Mesodermal cell (in vitro differentiated cells): ENCODE measurements at regions not wholly inside any gene's neighbourhood (a gene's known extent, or its start where the extent isn't known, plus 50 kb on each side); places are given as distances from the start of the nearest gene placed in this dataset.

Experiments
- H3K27ac ChIP-seq: 2 replicates; pipeline ENCODE4 v1.7.0; 2013; ENCODE audit warnings: mild to moderate bottlenecking, low read depth, low read length, moderate library complexity; ENCODE audit not compliant: severe bottlenecking
- H3K36me3 ChIP-seq: 2 replicates; pipeline ENCODE4 v1.7.1; 2013; ENCODE audit warnings: mild to moderate bottlenecking, low read length, moderate library complexity; ENCODE audit not compliant: control insufficient read depth, insufficient read depth
- H3K4me1 ChIP-seq: one replicate; pipeline ENCODE4 v1.7.1; 2013; ENCODE audit warnings: mild to moderate bottlenecking, low read length; ENCODE audit not compliant: insufficient read depth, control insufficient read depth, poor library complexity, severe bottlenecking
- H3K4me3 ChIP-seq: 2 replicates; pipeline ENCODE4 v1.7.0; 2013; ENCODE audit warnings: low read length, control low read depth, mild to moderate bottlenecking; ENCODE audit not compliant: insufficient read depth, poor library complexity, severe bottlenecking; ENCODE audit errors: extremely low read depth
- H3K9me3 ChIP-seq: 2 replicates; pipeline ENCODE4 v1.7.1; 2013; ENCODE audit warnings: mild to moderate bottlenecking, low read length, moderate library complexity; ENCODE audit not compliant: control insufficient read depth
- WGBS, 2 experiments: methylation state at CpG; one replicate each; pipeline ENCODE4 v1.1.5; 2013; ENCODE audit warnings: missing lambda C conversion rate in 2 of 2; ENCODE audit not compliant: insufficient coverage in 2 of 2; 5-methylcytosine and 5-hydroxymethylcytosine counted together

GRCh38 chr3:155010416-155010815, 69.7 kb upstream of the MME start:
- Histone ChIP-seq H3K4me3 (no peak overlapping the region), H3K9me3 (peaks cover under 1% of the 10 kb centered on the region), H3K27ac (no peak overlapping the region), H3K4me1 (peaks cover 6% of the 10 kb centered on the region), H3K36me3 (no peaks in the 10 kb centered on the region)
- 47 to 65% methylated on average over 2 to 3 of the region's 3 CpGs for WGBS, 2 experiments

GRCh38 chr3:155009217-155009616, 70.9 kb upstream of the MME start:
- WGBS, 2 experiments: no CpG with 5 or more reads among the region's 2 CpGs
- Histone ChIP-seq H3K36me3 (no peaks in the 10 kb centered on the region), H3K4me1 (peaks cover 6% of the 10 kb centered on the region), H3K4me3 (no peak overlapping the region), H3K9me3 (peaks cover 7% of the 10 kb centered on the region), H3K27ac (no peak overlapping the region)

GRCh38 chr3:155007729-155008128, 72.4 kb upstream of the MME start:
- H3K36me3 ChIP-seq: no peaks in the 10 kb centered on the region
- 94 to 100% methylated on average over 2 of the region's 3 CpGs for WGBS, 2 experiments
- H3K4me1 ChIP-seq: peaks cover 6% of the 10 kb centered on the region
- no peak overlapping the region for H3K27ac ChIP-seq
- H3K9me3 ChIP-seq: peaks cover 7% of the 10 kb centered on the region
- no peak overlapping the region for H3K4me3 ChIP-seq

- no peaks in the 10 kb centered on the region for H3K4me1 ChIP-seq
- H3K9me3 ChIP-seq: peaks cover 7% of the 10 kb centered on the region
- H3K4me3 ChIP-seq: no peak overlapping the region
- H3K36me3 ChIP-seq: no peaks in the 10 kb centered on the region
- 86 to 100% methylated on average over 2 to 5 of the region's 7 CpGs for WGBS, 2 experiments
- H3K27ac ChIP-seq: no peak overlapping the region
Observed at GRCh38 chr3:155001289-155002010, 78.7 kb upstream of the MME start.

- H3K27ac ChIP-seq: no peak overlapping the region
- no peaks in the 10 kb centered on the region for H3K9me3 ChIP-seq
- no peaks in the 10 kb centered on the region for H3K36me3 ChIP-seq
- no peak overlapping the region for H3K4me3 ChIP-seq
- no peaks in the 10 kb centered on the region for H3K4me1 ChIP-seq
Observed at GRCh38 chr3:154992655-154993054, 87.5 kb upstream of the MME start.

- Histone ChIP-seq H3K4me3 (no peak overlapping the region), H3K4me1 (no peaks in the 10 kb centered on the region), H3K27ac (no peak overlapping the region), H3K9me3 (no peaks in the 10 kb centered on the region), H3K36me3 (no peaks in the 10 kb centered on the region)
Observed at GRCh38 chr3:154990543-154990942, 89.6 kb upstream of the MME start.

- H3K4me1 ChIP-seq: no peaks in the 10 kb centered on the region
- H3K4me3 ChIP-seq: no peak overlapping the region
- no peaks in the 10 kb centered on the region for H3K9me3 ChIP-seq
- H3K27ac ChIP-seq: no peak overlapping the region
- 71 to 100% methylated on average over 1 of the region's 1 CpG for WGBS, 2 experiments
- no peaks in the 10 kb centered on the region for H3K36me3 ChIP-seq
Observed at GRCh38 chr3:154987846-154988245, 92.3 kb upstream of the MME start.

- no peak overlapping the region for H3K4me3 ChIP-seq
- H3K27ac ChIP-seq: no peak overlapping the region
- no peaks in the 10 kb centered on the region for H3K36me3 ChIP-seq
- no peaks in the 10 kb centered on the region for H3K9me3 ChIP-seq
- H3K4me1 ChIP-seq: no peaks in the 10 kb centered on the region
- 80 to 100% methylated on average over 1 of the region's 1 CpG for WGBS, 2 experiments
Observed at GRCh38 chr3:154981664-154982063, 98.5 kb upstream of the MME start.

GRCh38 chr3:154981201-154981600, 98.9 kb upstream of the MME start:
- H3K27ac ChIP-seq: no peak overlapping the region
- no peaks in the 10 kb centered on the region for H3K9me3 ChIP-seq
- H3K36me3 ChIP-seq: no peaks in the 10 kb centered on the region
- no peaks in the 10 kb centered on the region for H3K4me1 ChIP-seq
- H3K4me3 ChIP-seq: no peak overlapping the region

- H3K4me3 ChIP-seq: no peak overlapping the region
- no peak overlapping the region for H3K27ac ChIP-seq
- H3K36me3 ChIP-seq: no peaks in the 10 kb centered on the region
- H3K4me1 ChIP-seq: no peaks in the 10 kb centered on the region
- no CpG with 5 or more reads among the region's 5 CpGs for WGBS, 2 experiments
- no peaks in the 10 kb centered on the region for H3K9me3 ChIP-seq
Observed at GRCh38 chr3:154979331-154979730, 100.8 kb upstream of the MME start.

GRCh38 chr3:154977666-154978065, 102.5 kb upstream of the MME start:
- peaks cover 7% of the 10 kb centered on the region for H3K4me1 ChIP-seq
- no peaks in the 10 kb centered on the region for H3K36me3 ChIP-seq
- H3K27ac ChIP-seq: no peak overlapping the region
- no peaks in the 10 kb centered on the region for H3K9me3 ChIP-seq
- no peak overlapping the region for H3K4me3 ChIP-seq
- no CpG with 5 or more reads among the region's 1 CpG for WGBS, 2 experiments
